ENCODE measurements at regions not wholly inside any gene's neighbourhood (a gene's known extent, or its start where the extent isn't known, plus 50 kb on each side); places are given as distances from the start of the nearest gene placed in this dataset.

GRCh38 chr1:68285046-68285445 is 52.7 kb upstream of the WLS start:
- TF ChIP-seq POLR2A (IDR thresholded peaks at IDR 0.05): no peak
- TF ChIP-seq CTCF (IDR thresholded peaks at IDR 0.05): no peak

All from sigmoid colon (tissue), 3 donors.